Spleen (tissue), 11 donors: ENCODE measurements at regions not wholly inside any gene's neighbourhood (a gene's known extent, or its start where the extent isn't known, plus 50 kb on each side); places are given as distances from the start of the nearest gene placed in this dataset.
"Not testable (repeated sequence)": the region's sequence is repeated elsewhere in the genome, so short reads cannot be mapped to it uniquely, and the experiment has no call there.

Experiments used
- DNase-seq: peaks from one replicate; pipeline ENCODE4 v3.0.0-alpha.2; 2020
- H3K27ac ChIP-seq, 8 donors: fragments of 200-600 bp; sonication (generic) in 7 of 8; 1 replicate in 4 of 8; 2 replicates in 4 of 8; pipeline versions ENCODE4 v1.5.0 to v1.8.0; 2016 to 2021; ENCODE audit warnings: inconsistent platforms in 4 of 8, mild to moderate bottlenecking in 4 of 8, moderate library complexity in 1 of 8
- H3K27me3 ChIP-seq, 7 donors: fragments of 200-600 bp; sonication (generic) in 6 of 7; replicated peaks in 1 of 7; 1 replicate in 4 of 7; 2 replicates in 3 of 7; pipeline versions ENCODE4 v1.5.0 to v1.8.0; 2016 to 2021; ENCODE audit warnings: inconsistent platforms in 3 of 7, mild to moderate bottlenecking in 1 of 7
- H3K36me3 ChIP-seq, 6 donors: fragments of 200-600 bp; sonication (generic) in 5 of 6; 1 replicate in 4 of 6; 2 replicates in 2 of 6; pipeline versions ENCODE4 v1.5.0 to v1.8.0; 2016 to 2021; ENCODE audit warnings: inconsistent platforms in 2 of 6
- H3K4me1 ChIP-seq, 6 donors: fragments of 200-600 bp; sonication (generic) in 5 of 6; 1 replicate in 3 of 6; 2 replicates in 3 of 6; pipeline versions ENCODE4 v1.5.0 to v1.8.0; 2016 to 2021; ENCODE audit warnings: inconsistent platforms in 3 of 6
- H3K4me3 ChIP-seq, 8 donors: fragments of 200-600 bp; sonication (generic) in 7 of 8; 1 replicate in 4 of 8; 2 replicates in 4 of 8; pipeline versions ENCODE4 v1.5.0 to v1.8.0; 2016 to 2021; ENCODE audit warnings: inconsistent platforms in 4 of 8, mild to moderate bottlenecking in 4 of 8, moderate library complexity in 2 of 8
- H3K9me3 ChIP-seq, 8 donors: fragments of 200-600 bp; sonication (generic) in 7 of 8; 1 replicate in 4 of 8; 2 replicates in 4 of 8; pipeline versions ENCODE4 v1.5.0 to v1.8.0; 2016 to 2021; ENCODE audit warnings: inconsistent platforms in 4 of 8
- POLR2A ChIP-seq, 3 donors: fragments of 450-650 bp; IDR thresholded peaks; one replicate each; pipeline ENCODE4 v1.5.1; 2017; ENCODE audit warnings: antibody characterized with exemption in 3 of 3, mild to moderate bottlenecking in 1 of 3
- POLR2AphosphoS5 ChIP-seq, 3 donors: sonication (generic); formaldehyde crosslinking; IDR thresholded peaks; one replicate each; pipeline ENCODE4 v1.5.1; 2017; ENCODE audit warnings: antibody characterized with exemption in 3 of 3
- WGBS, 5 donors: extraction: QIAGEN DNeasy Blood & Tissue Kit in 3 of 5; methylation state at CpG; one replicate each; pipeline versions ENCODE4 v1.1.5 to v1.1.7; 2013 to 2018; 5-methylcytosine and 5-hydroxymethylcytosine counted together
- intact Hi-C: fragments of 100-400 bp; cut with DNase I; formaldehyde crosslinking; loops from one replicate; pipeline ENCODE4 v1.15.0; 2023; ENCODE audit warnings: low total_unique reads
- TF ChIP-seq, protein P1 (sequence below), 11 experiments: fragments of 200-600 bp in 7 of 11; fragments of 450-650 bp in 4 of 11; sonication (generic) in 4 of 11; IDR thresholded peaks in 8 of 11; conservative IDR thresholded peaks in 3 of 11; 1 replicate in 7 of 11; 2 replicates in 4 of 11; pipeline versions ENCODE4 v1.4.0 to v1.8.0; 2016 to 2021; ENCODE audit warnings: antibody characterized with exemption in 11 of 11, inconsistent platforms in 4 of 11, mild to moderate bottlenecking in 1 of 11
- donor health status: healthy with polysubstance abuse.
- donor health status: DM: no; HTN: no; CAD: no; lungs with moderate emphysema.
- donor health status: DM: no; HTN: no; CAD: no.
- donor health status: Bipolar disorder and iron deficiency.
- donor health status: healthy.
- donor health status: DM: no; HTN: no; CAD: no.
- donor health status: DM: yes; HTN: yes; CAD: no.

- 87 to 96% (median 93%) methylated on average over 3 of the region's 3 CpGs for WGBS, 5 donors
- H3K27me3 ChIP-seq, DNase-seq, H3K4me3 ChIP-seq, H3K36me3 ChIP-seq, H3K9me3 ChIP-seq, intact Hi-C loops: not testable (repeated sequence)
- Histone ChIP-seq H3K4me1 (peaks cover 24 to 57% (median 38%) of the 10 kb centered on the region in 6 donors), H3K27ac (peak overlapping the region; percentile 63 to 79 (median 70))
Observed at GRCh38 chr3:172579753-172580152, 56.5 kb upstream of the TNFSF10 start.

- peak overlapping the region in 3 of 8 donors; percentile 71 to 79 (median 74) for H3K27ac ChIP-seq
- intact Hi-C loops, DNase-seq, H3K9me3 ChIP-seq, H3K4me3 ChIP-seq, H3K27me3 ChIP-seq, H3K36me3 ChIP-seq: not testable (repeated sequence)
- WGBS, 5 donors = 76 to 91% (median 84%) methylated on average over 1 of the region's 1 CpG
- peaks cover 24 to 57% (median 38%) of the 10 kb centered on the region in 6 donors for H3K4me1 ChIP-seq
Observed at GRCh38 chr3:172578714-172579113, 55.5 kb upstream of the TNFSF10 start.

DNA sequence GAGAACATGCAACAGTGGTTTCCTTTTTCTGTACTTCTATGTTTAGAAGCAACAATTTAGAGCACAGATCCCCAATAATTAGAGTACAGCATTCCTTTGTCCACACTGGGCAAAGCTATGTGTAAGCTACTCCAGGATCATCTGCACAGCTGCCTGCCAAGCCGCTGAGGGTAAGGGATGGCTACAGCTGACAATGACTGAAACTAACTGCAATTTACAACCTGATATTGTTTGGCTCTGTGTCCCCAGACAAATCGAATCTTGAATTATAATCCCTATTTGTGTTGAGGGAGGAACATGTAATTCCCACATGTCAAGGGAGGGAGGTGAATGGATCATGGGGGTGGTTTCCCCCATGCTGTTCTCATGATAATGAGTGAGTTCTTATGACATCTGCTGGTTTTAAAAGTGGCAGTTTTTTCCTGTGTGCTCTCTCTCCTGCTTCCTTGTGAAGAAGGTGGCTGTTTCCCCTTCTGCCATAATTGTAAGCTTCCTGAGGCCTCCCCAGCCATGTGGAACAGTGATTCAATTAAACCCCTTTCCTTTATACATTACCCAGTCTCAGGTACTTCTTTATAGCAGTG, 54.8 kb upstream of the TNFSF10 start:
- intact Hi-C loops = no loop called here
- Histone ChIP-seq H3K27ac (peak overlapping the region in 3 of 8 donors; percentile 9 to 74 (median 29)), H3K4me1 (peaks cover 24 to 57% (median 38%) of the 10 kb centered on the region in 6 donors), H3K4me3 (no peak overlapping the region), H3K27me3 (no peaks in the 10 kb centered on the region), H3K9me3 (peaks cover 0 to 5% (median 0%) of the 10 kb centered on the region in 8 donors), H3K36me3 (no peaks in the 10 kb centered on the region)
- no peak for DNase-seq
- 23 to 57% (median 40%) methylated on average over 2 of the region's 2 CpGs for WGBS, 5 donors
- TF ChIP-seq POLR2AphosphoS5 (IDR thresholded peaks at IDR 0.05) (no peak), POLR2A (IDR thresholded peaks at IDR 0.05) (no peak)
- TF ChIP-seq, protein P1, sequence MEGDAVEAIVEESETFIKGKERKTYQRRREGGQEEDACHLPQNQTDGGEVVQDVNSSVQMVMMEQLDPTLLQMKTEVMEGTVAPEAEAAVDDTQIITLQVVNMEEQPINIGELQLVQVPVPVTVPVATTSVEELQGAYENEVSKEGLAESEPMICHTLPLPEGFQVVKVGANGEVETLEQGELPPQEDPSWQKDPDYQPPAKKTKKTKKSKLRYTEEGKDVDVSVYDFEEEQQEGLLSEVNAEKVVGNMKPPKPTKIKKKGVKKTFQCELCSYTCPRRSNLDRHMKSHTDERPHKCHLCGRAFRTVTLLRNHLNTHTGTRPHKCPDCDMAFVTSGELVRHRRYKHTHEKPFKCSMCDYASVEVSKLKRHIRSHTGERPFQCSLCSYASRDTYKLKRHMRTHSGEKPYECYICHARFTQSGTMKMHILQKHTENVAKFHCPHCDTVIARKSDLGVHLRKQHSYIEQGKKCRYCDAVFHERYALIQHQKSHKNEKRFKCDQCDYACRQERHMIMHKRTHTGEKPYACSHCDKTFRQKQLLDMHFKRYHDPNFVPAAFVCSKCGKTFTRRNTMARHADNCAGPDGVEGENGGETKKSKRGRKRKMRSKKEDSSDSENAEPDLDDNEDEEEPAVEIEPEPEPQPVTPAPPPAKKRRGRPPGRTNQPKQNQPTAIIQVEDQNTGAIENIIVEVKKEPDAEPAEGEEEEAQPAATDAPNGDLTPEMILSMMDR (IDR thresholded peaks at IDR 0.05 in 8 of 11, conservative IDR thresholded peaks at IDR 0.05 in 3 of 11) = no peak

DNA sequence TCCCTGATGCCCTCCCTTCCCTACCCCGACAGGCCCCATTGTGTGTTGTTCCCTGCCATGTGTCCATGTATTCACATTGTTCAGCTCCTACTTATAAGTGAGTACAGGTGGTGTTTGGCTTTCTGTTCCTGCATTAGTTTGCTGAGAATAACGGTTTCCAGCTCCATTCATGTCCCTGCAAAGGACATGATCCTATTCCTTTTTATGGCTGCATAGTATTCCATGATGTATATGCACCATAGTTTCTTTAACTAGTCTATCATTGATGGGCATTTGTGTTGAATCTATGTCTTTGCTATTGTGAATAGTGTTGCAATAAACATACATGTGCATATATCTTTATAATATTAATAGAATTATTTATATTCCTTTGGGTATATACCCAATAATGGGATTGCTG, 52.1 kb upstream of the TNFSF10 start:
- no peak for DNase-seq
- Histone ChIP-seq H3K4me3 (no peak overlapping the region), H3K27ac (no peak overlapping the region), H3K36me3 (no peaks in the 10 kb centered on the region), H3K9me3 (peaks cover 0 to 14% (median 13%) of the 10 kb centered on the region in 8 donors), H3K27me3 (no peaks in the 10 kb centered on the region), H3K4me1 (peaks cover 10 to 33% (median 24%) of the 10 kb centered on the region in 6 donors)
- TF ChIP-seq POLR2A (IDR thresholded peaks at IDR 0.05) = no peak
- TF ChIP-seq, protein P1 (IDR thresholded peaks at IDR 0.05 in 8 of 11, conservative IDR thresholded peaks at IDR 0.05 in 3 of 11) = no peak
- no peak for TF ChIP-seq POLR2AphosphoS5 (IDR thresholded peaks at IDR 0.05)
- intact Hi-C loops = no loop called here
- 77 to 96% (median 82%) methylated on average over 2 of the region's 2 CpGs for WGBS, 5 donors

DNA sequence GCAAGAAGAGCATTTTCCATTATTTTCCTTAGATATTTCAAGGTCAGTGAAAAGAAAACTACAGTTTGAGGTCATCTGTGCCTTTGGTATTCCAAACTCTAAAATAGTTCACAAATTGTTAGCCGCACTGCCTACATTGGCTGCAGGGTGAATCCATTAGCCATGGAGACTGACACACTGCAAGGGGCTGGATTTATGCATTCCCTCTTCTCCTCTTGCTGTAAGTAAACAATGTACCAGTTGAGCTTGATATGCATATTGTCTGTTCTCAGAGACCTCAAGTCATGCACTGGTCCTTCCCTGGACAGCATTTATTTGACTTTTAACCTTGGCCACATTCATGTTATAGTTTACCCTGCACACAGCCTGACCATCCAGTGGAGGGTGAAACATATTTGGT, 50.2 kb upstream of the TNFSF10 start:
- Histone ChIP-seq H3K4me3 (no peak overlapping the region), H3K36me3 (no peaks in the 10 kb centered on the region), H3K9me3 (peaks cover 0 to 14% (median 13%) of the 10 kb centered on the region in 8 donors), H3K27me3 (no peaks in the 10 kb centered on the region), H3K27ac (no peak overlapping the region), H3K4me1 (peaks cover 0 to 24% (median 11%) of the 10 kb centered on the region in 6 donors)
- intact Hi-C loops = no loop called here
- WGBS, 5 donors = 95 to 100% (median 98%) methylated on average over 1 of the region's 1 CpG
- TF ChIP-seq, protein P1 (IDR thresholded peaks at IDR 0.05 in 8 of 11, conservative IDR thresholded peaks at IDR 0.05 in 3 of 11) = no peak
- TF ChIP-seq POLR2A (IDR thresholded peaks at IDR 0.05) (no peak), POLR2AphosphoS5 (IDR thresholded peaks at IDR 0.05) (no peak)
- DNase-seq = no peak
